ENCODE measurements at regions not wholly inside any gene's neighbourhood (a gene's known extent, or its start where the extent isn't known, plus 50 kb on each side); places are given as distances from the start of the nearest gene placed in this dataset.

DNA sequence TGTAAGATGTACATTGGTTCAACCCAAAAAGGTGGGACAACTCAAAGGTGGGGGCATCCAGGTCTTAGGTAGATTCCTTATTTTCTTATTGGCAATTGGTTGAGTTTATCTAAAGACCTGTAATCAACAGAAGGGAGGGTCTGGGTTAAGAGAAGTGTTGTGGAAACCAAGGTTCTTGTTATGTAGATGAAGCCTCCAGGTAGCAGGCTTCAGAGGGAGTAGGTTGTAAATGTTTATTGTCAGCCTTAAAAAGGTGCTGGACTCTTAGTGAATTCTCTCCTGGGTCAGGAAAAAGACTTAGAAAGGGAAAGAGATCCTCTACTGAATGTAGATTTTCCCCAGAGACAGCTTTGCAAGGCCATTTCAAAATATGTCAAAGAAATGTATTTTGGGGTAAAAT lies 125.3 kb upstream of the NDUFV2 start:
- TF ChIP-seq TAF1 (IDR thresholded peaks at IDR 0.05; ENCODE audit: low read depth, low read length) (no peak), POLR2A (IDR thresholded peaks at IDR 0.05; ENCODE audit: low read depth, low read length) (no peak), POLR2AphosphoS5 (IDR thresholded peaks at IDR 0.05; ENCODE audit: low read depth, low read length) (no peak), POU2F2 (IDR thresholded peaks at IDR 0.05; ENCODE audit: low read depth, low read length) (no peak), SPI1 (IDR thresholded peaks at IDR 0.05; ENCODE audit: low read depth, low read length) (no peak), PAX5 (IDR thresholded peaks at IDR 0.05; ENCODE audit: insufficient read depth, low read length, severe bottlenecking) (no peak)
